ENCODE measurements at regions not wholly inside any gene's neighbourhood (a gene's known extent, or its start where the extent isn't known, plus 50 kb on each side); places are given as distances from the start of the nearest gene placed in this dataset.
"Not testable (repeated sequence)": the region's sequence is repeated elsewhere in the genome, so short reads cannot be mapped to it uniquely, and the experiment has no call there.

- no peak for DNase-seq
Observed at GRCh38 chr6:793261-793660, 100.3 kb upstream of the EXOC2 start.

GRCh38 chr6:792662-793061 is 99.7 kb upstream of the EXOC2 start:
- no peak for DNase-seq

- DNase-seq, result no peak
Observed at GRCh38 chr6:788058-788457, 95.1 kb upstream of the EXOC2 start.

GRCh38 chr6:786946-787763 is 94.2 kb upstream of the EXOC2 start:
- peak; percentile 10 for DNase-seq

- DNase-seq, result no peak
Observed at GRCh38 chr6:783966-784735, 91.2 kb upstream of the EXOC2 start.

- no peak for DNase-seq
Observed at GRCh38 chr6:782141-782540, 89.2 kb upstream of the EXOC2 start.

- DNase-seq, result no peak
Observed at GRCh38 chr6:781350-781961, 88.5 kb upstream of the EXOC2 start.

GRCh38 chr6:780706-781105 is 87.8 kb upstream of the EXOC2 start:
- DNase-seq, result no peak

- DNase-seq, result no peak
Observed at GRCh38 chr6:776951-777350, 84.0 kb upstream of the EXOC2 start.

- DNase-seq, result no peak
Observed at GRCh38 chr6:776528-776931, 83.6 kb upstream of the EXOC2 start.

GRCh38 chr6:775863-776262 is 82.9 kb upstream of the EXOC2 start:
- DNase-seq, result no peak

GRCh38 chr6:771683-772082 is 78.7 kb upstream of the EXOC2 start:
- not testable (repeated sequence) for DNase-seq

GRCh38 chr6:767755-768512 is 75.0 kb upstream of the EXOC2 start:
- DNase-seq, result no peak

GRCh38 chr6:766625-767024 is 73.7 kb upstream of the EXOC2 start:
- no peak for DNase-seq

- DNase-seq, result no peak
Observed at GRCh38 chr6:761997-762396, 69.1 kb upstream of the EXOC2 start.

GRCh38 chr6:760982-761955 is 68.3 kb upstream of the EXOC2 start:
- DNase-seq, result no peak

- DNase-seq, result no peak
Observed at GRCh38 chr6:759729-760128, 66.8 kb upstream of the EXOC2 start.

- no peak for DNase-seq
Observed at GRCh38 chr6:756224-756623, 63.3 kb upstream of the EXOC2 start.

- DNase-seq, result no peak
Observed at GRCh38 chr6:754202-754601, 61.3 kb upstream of the EXOC2 start.

GRCh38 chr6:753486-753885 is 60.5 kb upstream of the EXOC2 start:
- no peak for DNase-seq

GRCh38 chr6:752438-752837 is 59.5 kb upstream of the EXOC2 start:
- DNase-seq, result no peak

GRCh38 chr6:751765-752164 is 58.8 kb upstream of the EXOC2 start:
- no peak for DNase-seq
